A549 (cell line): ENCODE measurements at regions not wholly inside any gene's neighbourhood (a gene's known extent, or its start where the extent isn't known, plus 50 kb on each side); places are given as distances from the start of the nearest gene placed in this dataset.

Experiments
- CHD4 ChIP-seq: fragments of 200-600 bp; sonication (generic); IDR thresholded peaks from 2 replicates; pipeline ENCODE4 v1.6.1; 2016; ENCODE audit warnings: antibody characterized with exemption, mild to moderate bottlenecking, borderline replicate concordance
- CTCF ChIP-seq: fragments of >200 bp; sonication (Bioruptor Twin); formaldehyde crosslinking; IDR thresholded peaks from 3 replicates; pipeline ENCODE4 v1.5.1; 2016
- JUNB ChIP-seq: fragments of >200 bp; sonication (Bioruptor Twin); formaldehyde crosslinking; IDR thresholded peaks from 2 replicates; pipeline ENCODE4 v1.6.1; 2016
- MAX ChIP-seq: IDR thresholded peaks from 2 replicates; pipeline ENCODE4 v1.6.1; 2012
- POLR2A ChIP-seq: IDR thresholded peaks from 2 replicates; pipeline ENCODE4 v1.6.1; 2012; ENCODE audit warnings: mild to moderate bottlenecking, low read length
- RFX5 ChIP-seq: fragments of 450-650 bp; IDR thresholded peaks from 2 replicates; pipeline ENCODE4 v1.7.1; 2014; ENCODE audit warnings: antibody characterized with exemption, mild to moderate bottlenecking, moderate library complexity
- TF ChIP-seq, protein P1 (sequence below): IDR thresholded peaks from 2 replicates; pipeline ENCODE4 v1.6.1; 2012

GRCh38 chr9:108486831-108487230 is 369.0 kb downstream of the ACTL7B start:
- TF ChIP-seq JUNB = no peak
- TF ChIP-seq POLR2A = no peak
- TF ChIP-seq CHD4 = no peak
- no peak for TF ChIP-seq CTCF
- no peak for TF ChIP-seq MAX
- TF ChIP-seq, protein P1, sequence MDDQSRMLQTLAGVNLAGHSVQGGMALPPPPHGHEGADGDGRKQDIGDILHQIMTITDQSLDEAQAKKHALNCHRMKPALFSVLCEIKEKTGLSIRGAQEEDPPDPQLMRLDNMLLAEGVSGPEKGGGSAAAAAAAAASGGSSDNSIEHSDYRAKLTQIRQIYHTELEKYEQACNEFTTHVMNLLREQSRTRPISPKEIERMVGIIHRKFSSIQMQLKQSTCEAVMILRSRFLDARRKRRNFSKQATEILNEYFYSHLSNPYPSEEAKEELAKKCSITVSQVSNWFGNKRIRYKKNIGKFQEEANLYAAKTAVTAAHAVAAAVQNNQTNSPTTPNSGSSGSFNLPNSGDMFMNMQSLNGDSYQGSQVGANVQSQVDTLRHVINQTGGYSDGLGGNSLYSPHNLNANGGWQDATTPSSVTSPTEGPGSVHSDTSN = no peak
- TF ChIP-seq RFX5 = no peak
